ENCODE measurements at regions not wholly inside any gene's neighbourhood (a gene's known extent, or its start where the extent isn't known, plus 50 kb on each side); places are given as distances from the start of the nearest gene placed in this dataset.

DNA sequence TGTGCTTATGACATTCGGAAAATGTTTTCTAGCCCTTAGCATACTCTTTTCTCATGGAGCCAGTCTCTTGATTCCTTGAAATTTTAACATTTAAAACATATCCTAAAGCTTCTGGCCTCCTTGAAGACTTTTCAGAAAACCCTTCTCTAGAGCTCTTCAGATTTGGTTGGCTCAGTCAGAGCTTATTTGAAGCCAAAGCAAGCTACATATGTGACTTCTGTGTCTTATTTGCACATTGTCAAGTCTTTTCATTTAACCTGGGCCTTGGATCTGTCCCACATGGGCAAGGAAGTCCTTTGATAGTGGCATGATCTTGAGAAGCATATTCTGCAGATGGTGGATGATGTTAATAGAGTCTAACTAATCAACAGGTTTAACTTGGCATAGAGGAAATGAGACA, 116.5 kb downstream of the LACC1 start:
- TF ChIP-seq, protein P1, sequence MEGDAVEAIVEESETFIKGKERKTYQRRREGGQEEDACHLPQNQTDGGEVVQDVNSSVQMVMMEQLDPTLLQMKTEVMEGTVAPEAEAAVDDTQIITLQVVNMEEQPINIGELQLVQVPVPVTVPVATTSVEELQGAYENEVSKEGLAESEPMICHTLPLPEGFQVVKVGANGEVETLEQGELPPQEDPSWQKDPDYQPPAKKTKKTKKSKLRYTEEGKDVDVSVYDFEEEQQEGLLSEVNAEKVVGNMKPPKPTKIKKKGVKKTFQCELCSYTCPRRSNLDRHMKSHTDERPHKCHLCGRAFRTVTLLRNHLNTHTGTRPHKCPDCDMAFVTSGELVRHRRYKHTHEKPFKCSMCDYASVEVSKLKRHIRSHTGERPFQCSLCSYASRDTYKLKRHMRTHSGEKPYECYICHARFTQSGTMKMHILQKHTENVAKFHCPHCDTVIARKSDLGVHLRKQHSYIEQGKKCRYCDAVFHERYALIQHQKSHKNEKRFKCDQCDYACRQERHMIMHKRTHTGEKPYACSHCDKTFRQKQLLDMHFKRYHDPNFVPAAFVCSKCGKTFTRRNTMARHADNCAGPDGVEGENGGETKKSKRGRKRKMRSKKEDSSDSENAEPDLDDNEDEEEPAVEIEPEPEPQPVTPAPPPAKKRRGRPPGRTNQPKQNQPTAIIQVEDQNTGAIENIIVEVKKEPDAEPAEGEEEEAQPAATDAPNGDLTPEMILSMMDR (conservative IDR thresholded peaks at IDR 0.05; ENCODE audit: low read depth in 2 of 2), result no peak
- TF ChIP-seq POLR2AphosphoS5 (IDR thresholded peaks at IDR 0.05; ENCODE audit: low read depth) (no peak), EZH2phosphoT487 (IDR thresholded peaks at IDR 0.05; ENCODE audit: unreplicated experiment) (no peak), EZH2 (IDR thresholded peaks at IDR 0.05; ENCODE audit: low read depth, unreplicated experiment) (no peak), NANOG (IDR thresholded peaks at IDR 0.05; ENCODE audit: borderline replicate concordance) (no peak), JUNB (IDR thresholded peaks at IDR 0.05; ENCODE audit: unreplicated experiment) (no peak), STAT1 (IDR thresholded peaks at IDR 0.05; ENCODE audit: unreplicated experiment) (no peak), CREB1 (CRISPR knock-in tag; IDR thresholded peaks at IDR 0.05; ENCODE audit: low read depth) (no peak), ZNF331 (CRISPR knock-in tag; IDR thresholded peaks at IDR 0.05; ENCODE audit: low read depth) (no peak)
- TF ChIP-seq, protein P2, sequence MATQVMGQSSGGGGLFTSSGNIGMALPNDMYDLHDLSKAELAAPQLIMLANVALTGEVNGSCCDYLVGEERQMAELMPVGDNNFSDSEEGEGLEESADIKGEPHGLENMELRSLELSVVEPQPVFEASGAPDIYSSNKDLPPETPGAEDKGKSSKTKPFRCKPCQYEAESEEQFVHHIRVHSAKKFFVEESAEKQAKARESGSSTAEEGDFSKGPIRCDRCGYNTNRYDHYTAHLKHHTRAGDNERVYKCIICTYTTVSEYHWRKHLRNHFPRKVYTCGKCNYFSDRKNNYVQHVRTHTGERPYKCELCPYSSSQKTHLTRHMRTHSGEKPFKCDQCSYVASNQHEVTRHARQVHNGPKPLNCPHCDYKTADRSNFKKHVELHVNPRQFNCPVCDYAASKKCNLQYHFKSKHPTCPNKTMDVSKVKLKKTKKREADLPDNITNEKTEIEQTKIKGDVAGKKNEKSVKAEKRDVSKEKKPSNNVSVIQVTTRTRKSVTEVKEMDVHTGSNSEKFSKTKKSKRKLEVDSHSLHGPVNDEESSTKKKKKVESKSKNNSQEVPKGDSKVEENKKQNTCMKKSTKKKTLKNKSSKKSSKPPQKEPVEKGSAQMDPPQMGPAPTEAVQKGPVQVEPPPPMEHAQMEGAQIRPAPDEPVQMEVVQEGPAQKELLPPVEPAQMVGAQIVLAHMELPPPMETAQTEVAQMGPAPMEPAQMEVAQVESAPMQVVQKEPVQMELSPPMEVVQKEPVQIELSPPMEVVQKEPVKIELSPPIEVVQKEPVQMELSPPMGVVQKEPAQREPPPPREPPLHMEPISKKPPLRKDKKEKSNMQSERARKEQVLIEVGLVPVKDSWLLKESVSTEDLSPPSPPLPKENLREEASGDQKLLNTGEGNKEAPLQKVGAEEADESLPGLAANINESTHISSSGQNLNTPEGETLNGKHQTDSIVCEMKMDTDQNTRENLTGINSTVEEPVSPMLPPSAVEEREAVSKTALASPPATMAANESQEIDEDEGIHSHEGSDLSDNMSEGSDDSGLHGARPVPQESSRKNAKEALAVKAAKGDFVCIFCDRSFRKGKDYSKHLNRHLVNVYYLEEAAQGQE (IDR thresholded peaks at IDR 0.05; ENCODE audit: unreplicated experiment), result no peak
- TF ChIP-seq, protein P3, sequence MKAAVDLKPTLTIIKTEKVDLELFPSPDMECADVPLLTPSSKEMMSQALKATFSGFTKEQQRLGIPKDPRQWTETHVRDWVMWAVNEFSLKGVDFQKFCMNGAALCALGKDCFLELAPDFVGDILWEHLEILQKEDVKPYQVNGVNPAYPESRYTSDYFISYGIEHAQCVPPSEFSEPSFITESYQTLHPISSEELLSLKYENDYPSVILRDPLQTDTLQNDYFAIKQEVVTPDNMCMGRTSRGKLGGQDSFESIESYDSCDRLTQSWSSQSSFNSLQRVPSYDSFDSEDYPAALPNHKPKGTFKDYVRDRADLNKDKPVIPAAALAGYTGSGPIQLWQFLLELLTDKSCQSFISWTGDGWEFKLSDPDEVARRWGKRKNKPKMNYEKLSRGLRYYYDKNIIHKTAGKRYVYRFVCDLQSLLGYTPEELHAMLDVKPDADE (IDR thresholded peaks at IDR 0.05), result no peak
- TF ChIP-seq, protein P4, sequence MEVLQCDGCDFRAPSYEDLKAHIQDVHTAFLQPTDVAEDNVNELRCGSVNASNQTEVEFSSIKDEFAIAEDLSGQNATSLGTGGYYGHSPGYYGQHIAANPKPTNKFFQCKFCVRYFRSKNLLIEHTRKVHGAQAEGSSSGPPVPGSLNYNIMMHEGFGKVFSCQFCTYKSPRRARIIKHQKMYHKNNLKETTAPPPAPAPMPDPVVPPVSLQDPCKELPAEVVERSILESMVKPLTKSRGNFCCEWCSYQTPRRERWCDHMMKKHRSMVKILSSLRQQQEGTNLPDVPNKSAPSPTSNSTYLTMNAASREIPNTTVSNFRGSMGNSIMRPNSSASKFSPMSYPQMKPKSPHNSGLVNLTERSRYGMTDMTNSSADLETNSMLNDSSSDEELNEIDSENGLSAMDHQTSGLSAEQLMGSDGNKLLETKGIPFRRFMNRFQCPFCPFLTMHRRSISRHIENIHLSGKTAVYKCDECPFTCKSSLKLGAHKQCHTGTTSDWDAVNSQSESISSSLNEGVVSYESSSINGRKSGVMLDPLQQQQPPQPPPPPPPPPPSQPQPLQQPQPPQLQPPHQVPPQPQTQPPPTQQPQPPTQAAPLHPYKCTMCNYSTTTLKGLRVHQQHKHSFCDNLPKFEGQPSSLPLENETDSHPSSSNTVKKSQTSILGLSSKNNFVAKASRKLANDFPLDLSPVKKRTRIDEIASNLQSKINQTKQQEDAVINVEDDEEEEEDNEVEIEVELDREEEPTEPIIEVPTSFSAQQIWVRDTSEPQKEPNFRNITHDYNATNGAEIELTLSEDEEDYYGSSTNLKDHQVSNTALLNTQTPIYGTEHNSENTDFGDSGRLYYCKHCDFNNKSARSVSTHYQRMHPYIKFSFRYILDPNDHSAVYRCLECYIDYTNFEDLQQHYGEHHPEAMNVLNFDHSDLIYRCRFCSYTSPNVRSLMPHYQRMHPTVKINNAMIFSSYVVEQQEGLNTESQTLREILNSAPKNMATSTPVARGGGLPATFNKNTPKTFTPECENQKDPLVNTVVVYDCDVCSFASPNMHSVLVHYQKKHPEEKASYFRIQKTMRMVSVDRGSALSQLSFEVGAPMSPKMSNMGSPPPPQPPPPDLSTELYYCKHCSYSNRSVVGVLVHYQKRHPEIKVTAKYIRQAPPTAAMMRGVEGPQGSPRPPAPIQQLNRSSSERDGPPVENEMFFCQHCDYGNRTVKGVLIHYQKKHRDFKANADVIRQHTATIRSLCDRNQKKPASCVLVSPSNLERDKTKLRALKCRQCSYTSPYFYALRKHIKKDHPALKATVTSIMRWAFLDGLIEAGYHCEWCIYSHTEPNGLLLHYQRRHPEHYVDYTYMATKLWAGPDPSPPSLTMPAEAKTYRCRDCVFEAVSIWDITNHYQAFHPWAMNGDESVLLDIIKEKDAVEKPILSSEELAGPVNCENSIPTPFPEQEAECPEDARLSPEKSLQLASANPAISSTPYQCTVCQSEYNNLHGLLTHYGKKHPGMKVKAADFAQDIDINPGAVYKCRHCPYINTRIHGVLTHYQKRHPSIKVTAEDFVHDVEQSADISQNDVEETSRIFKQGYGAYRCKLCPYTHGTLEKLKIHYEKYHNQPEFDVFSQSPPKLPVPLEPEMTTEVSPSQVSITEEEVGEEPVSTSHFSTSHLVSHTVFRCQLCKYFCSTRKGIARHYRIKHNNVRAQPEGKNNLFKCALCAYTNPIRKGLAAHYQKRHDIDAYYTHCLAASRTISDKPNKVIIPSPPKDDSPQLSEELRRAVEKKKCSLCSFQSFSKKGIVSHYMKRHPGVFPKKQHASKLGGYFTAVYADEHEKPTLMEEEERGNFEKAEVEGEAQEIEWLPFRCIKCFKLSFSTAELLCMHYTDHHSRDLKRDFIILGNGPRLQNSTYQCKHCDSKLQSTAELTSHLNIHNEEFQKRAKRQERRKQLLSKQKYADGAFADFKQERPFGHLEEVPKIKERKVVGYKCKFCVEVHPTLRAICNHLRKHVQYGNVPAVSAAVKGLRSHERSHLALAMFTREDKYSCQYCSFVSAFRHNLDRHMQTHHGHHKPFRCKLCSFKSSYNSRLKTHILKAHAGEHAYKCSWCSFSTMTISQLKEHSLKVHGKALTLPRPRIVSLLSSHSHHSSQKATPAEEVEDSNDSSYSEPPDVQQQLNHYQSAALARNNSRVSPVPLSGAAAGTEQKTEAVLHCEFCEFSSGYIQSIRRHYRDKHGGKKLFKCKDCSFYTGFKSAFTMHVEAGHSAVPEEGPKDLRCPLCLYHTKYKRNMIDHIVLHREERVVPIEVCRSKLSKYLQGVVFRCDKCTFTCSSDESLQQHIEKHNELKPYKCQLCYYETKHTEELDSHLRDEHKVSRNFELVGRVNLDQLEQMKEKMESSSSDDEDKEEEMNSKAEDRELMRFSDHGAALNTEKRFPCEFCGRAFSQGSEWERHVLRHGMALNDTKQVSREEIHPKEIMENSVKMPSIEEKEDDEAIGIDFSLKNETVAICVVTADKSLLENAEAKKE (CRISPR knock-in tag; IDR thresholded peaks at IDR 0.05), result no peak
